Neural progenitor cell (in vitro differentiated cells): ENCODE measurements at regions not wholly inside any gene's neighbourhood (a gene's known extent, or its start where the extent isn't known, plus 50 kb on each side); places are given as distances from the start of the nearest gene placed in this dataset.
"Not testable (repeated sequence)": the region's sequence is repeated elsewhere in the genome, so short reads cannot be mapped to it uniquely, and the experiment has no call there.

Experiments
- EZH2 ChIP-seq: fragments of 200-600 bp; sonication (generic); IDR thresholded peaks from 2 replicates; pipeline ENCODE4 v1.6.1; 2017; ENCODE audit warnings: antibody characterized with exemption, mild to moderate bottlenecking, moderate library complexity
- EZH2phosphoT487 ChIP-seq: fragments of 200-600 bp; sonication (generic); IDR thresholded peaks from 2 replicates; pipeline ENCODE4 v1.6.1; 2017; ENCODE audit warnings: antibody characterized with exemption
- TF ChIP-seq, protein P1 (sequence below): fragments of 200-600 bp; sonication (generic); IDR thresholded peaks from 2 replicates; pipeline ENCODE4 v1.5.1; 2017; ENCODE audit warnings: antibody characterized with exemption, mild to moderate bottlenecking

DNA sequence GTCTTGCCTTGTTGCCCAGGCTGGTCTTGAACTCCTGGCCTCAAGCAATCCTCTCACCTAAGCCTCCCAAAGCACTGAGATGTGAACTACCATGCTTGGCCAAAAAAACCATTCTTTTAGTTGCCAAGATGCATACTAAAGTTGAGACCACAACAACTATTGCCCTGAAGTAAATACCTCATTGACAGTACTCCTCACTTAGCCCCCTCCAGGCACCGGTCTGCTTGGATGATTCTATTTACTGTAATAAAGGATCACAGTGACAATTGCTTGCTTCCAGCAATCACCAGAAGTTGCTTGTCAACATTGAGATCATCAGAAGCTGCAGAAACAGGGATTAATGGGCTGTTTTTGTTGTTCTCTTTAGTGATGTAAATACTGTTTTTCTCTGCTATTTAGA is 97.1 kb downstream of the CDRT15L2 start:
- TF ChIP-seq, protein P1, sequence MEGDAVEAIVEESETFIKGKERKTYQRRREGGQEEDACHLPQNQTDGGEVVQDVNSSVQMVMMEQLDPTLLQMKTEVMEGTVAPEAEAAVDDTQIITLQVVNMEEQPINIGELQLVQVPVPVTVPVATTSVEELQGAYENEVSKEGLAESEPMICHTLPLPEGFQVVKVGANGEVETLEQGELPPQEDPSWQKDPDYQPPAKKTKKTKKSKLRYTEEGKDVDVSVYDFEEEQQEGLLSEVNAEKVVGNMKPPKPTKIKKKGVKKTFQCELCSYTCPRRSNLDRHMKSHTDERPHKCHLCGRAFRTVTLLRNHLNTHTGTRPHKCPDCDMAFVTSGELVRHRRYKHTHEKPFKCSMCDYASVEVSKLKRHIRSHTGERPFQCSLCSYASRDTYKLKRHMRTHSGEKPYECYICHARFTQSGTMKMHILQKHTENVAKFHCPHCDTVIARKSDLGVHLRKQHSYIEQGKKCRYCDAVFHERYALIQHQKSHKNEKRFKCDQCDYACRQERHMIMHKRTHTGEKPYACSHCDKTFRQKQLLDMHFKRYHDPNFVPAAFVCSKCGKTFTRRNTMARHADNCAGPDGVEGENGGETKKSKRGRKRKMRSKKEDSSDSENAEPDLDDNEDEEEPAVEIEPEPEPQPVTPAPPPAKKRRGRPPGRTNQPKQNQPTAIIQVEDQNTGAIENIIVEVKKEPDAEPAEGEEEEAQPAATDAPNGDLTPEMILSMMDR, result not testable (repeated sequence)
- TF ChIP-seq EZH2, EZH2phosphoT487: not testable (repeated sequence)
